ENCODE measurements at regions not wholly inside any gene's neighbourhood (a gene's known extent, or its start where the extent isn't known, plus 50 kb on each side); places are given as distances from the start of the nearest gene placed in this dataset.

GRCh38 chr13:91142572-91142971 lies 204.9 kb upstream of the MIR17HG start:
- ATAC-seq (ENCODE audit: low read depth in 2 of 2), result no peak

GRCh38 chr13:91144054-91144453 lies 203.4 kb upstream of the MIR17HG start:
- Histone ChIP-seq H3K27me3 (ENCODE audit: control insufficient read depth, insufficient read depth, low read length) (no peaks in the 10 kb centered on the region), H3K36me3 (ENCODE audit: control insufficient read depth, insufficient read depth, low read length) (no peaks in the 10 kb centered on the region), H3K9me3 (ENCODE audit: control insufficient read depth in 2 of 2, low read length in 2 of 2) (no peaks in the 10 kb centered on the region), H3K4me1 (ENCODE audit: control insufficient read depth, insufficient read depth, low read length, poor library complexity, severe bottlenecking) (no peaks in the 10 kb centered on the region), H3K27ac (ENCODE audit: insufficient read depth, low read length, poor library complexity, severe bottlenecking) (no peak overlapping the region), H3K4me3 (ENCODE audit: low read depth, low read length) (no peak overlapping the region)
- no peaks in the 10 kb centered on the region for H3K4me1 Mint-ChIP-seq
- no peak for DNase-seq
- no peak for ATAC-seq (ENCODE audit: low read depth in 2 of 2)
- H3K9me3 Mint-ChIP-seq, result peaks cover 0 to 2% (median 0%) of the 10 kb centered on the region in 7 donors
- no peak overlapping the region for H3K27ac Mint-ChIP-seq
- H3K27me3 Mint-ChIP-seq, result no peaks in the 10 kb centered on the region
- H3K36me3 Mint-ChIP-seq, result no peaks in the 10 kb centered on the region
- no peak overlapping the region for H3K4me3 Mint-ChIP-seq

More at GRCh38 chr13:91142572-91142971, 204.9 kb upstream of the MIR17HG start:
- Histone ChIP-seq H3K4me3 (ENCODE audit: low read depth, low read length) (no peak overlapping the region), H3K27ac (ENCODE audit: insufficient read depth, low read length, poor library complexity, severe bottlenecking) (no peak overlapping the region), H3K4me1 (ENCODE audit: control insufficient read depth, insufficient read depth, low read length, poor library complexity, severe bottlenecking) (no peaks in the 10 kb centered on the region), H3K27me3 (ENCODE audit: control insufficient read depth, insufficient read depth, low read length) (no peaks in the 10 kb centered on the region), H3K36me3 (ENCODE audit: control insufficient read depth, insufficient read depth, low read length) (no peaks in the 10 kb centered on the region), H3K9me3 (ENCODE audit: control insufficient read depth in 2 of 2, low read length in 2 of 2) (no peaks in the 10 kb centered on the region)
- peaks cover 0 to 2% (median 0%) of the 10 kb centered on the region in 7 donors for H3K9me3 Mint-ChIP-seq
- no peak for DNase-seq
- no peaks in the 10 kb centered on the region for H3K36me3 Mint-ChIP-seq
- H3K27ac Mint-ChIP-seq, result no peak overlapping the region
- no peak overlapping the region for H3K4me3 Mint-ChIP-seq
- no peaks in the 10 kb centered on the region for H3K4me1 Mint-ChIP-seq
- H3K27me3 Mint-ChIP-seq, result no peaks in the 10 kb centered on the region

GRCh38 chr13:91144486-91144885 lies 203.0 kb upstream of the MIR17HG start:
- Histone ChIP-seq H3K9me3 (ENCODE audit: control insufficient read depth in 2 of 2, low read length in 2 of 2) (no peaks in the 10 kb centered on the region), H3K27ac (ENCODE audit: insufficient read depth, low read length, poor library complexity, severe bottlenecking) (no peak overlapping the region), H3K36me3 (ENCODE audit: control insufficient read depth, insufficient read depth, low read length) (no peaks in the 10 kb centered on the region), H3K27me3 (ENCODE audit: control insufficient read depth, insufficient read depth, low read length) (no peaks in the 10 kb centered on the region), H3K4me1 (ENCODE audit: control insufficient read depth, insufficient read depth, low read length, poor library complexity, severe bottlenecking) (no peaks in the 10 kb centered on the region), H3K4me3 (ENCODE audit: low read depth, low read length) (no peak overlapping the region)
- no peak overlapping the region for H3K27ac Mint-ChIP-seq
- ATAC-seq (ENCODE audit: low read depth in 2 of 2) (no peak), DNase-seq (no peak)
- H3K36me3 Mint-ChIP-seq, result no peaks in the 10 kb centered on the region
- H3K9me3 Mint-ChIP-seq, result peaks cover 0 to 2% (median 0%) of the 10 kb centered on the region in 7 donors
- no peaks in the 10 kb centered on the region for H3K4me1 Mint-ChIP-seq
- no peak overlapping the region for H3K4me3 Mint-ChIP-seq
- H3K27me3 Mint-ChIP-seq, result no peaks in the 10 kb centered on the region

- Mint-ChIP-seq H3K4me1 (no peaks in the 10 kb centered on the region), H3K4me3 (no peak overlapping the region), H3K36me3 (no peaks in the 10 kb centered on the region), H3K27me3 (no peaks in the 10 kb centered on the region), H3K27ac (no peak overlapping the region), H3K9me3 (peaks cover 0 to 3% (median 0%) of the 10 kb centered on the region in 7 donors)
- H3K27me3 ChIP-seq (ENCODE audit: control insufficient read depth, insufficient read depth, low read length), result no peaks in the 10 kb centered on the region
- H3K27ac ChIP-seq (ENCODE audit: insufficient read depth, low read length, poor library complexity, severe bottlenecking), result no peak overlapping the region
- no peaks in the 10 kb centered on the region for H3K4me1 ChIP-seq (ENCODE audit: control insufficient read depth, insufficient read depth, low read length, poor library complexity, severe bottlenecking)
- H3K36me3 ChIP-seq (ENCODE audit: control insufficient read depth, insufficient read depth, low read length), result no peaks in the 10 kb centered on the region
- no peak overlapping the region for H3K4me3 ChIP-seq (ENCODE audit: low read depth, low read length)
- DNase-seq, result no peak
- no peaks in the 10 kb centered on the region for H3K9me3 ChIP-seq (ENCODE audit: control insufficient read depth in 2 of 2, low read length in 2 of 2)
- ATAC-seq (ENCODE audit: low read depth in 2 of 2), result no peak
These were observed 201.8 kb upstream of the MIR17HG start for GRCh38 chr13:91145571-91146205.

GRCh38 chr13:91146601-91147000 lies 200.9 kb upstream of the MIR17HG start:
- H3K27me3 Mint-ChIP-seq, result no peaks in the 10 kb centered on the region
- no peak overlapping the region for H3K27ac ChIP-seq (ENCODE audit: insufficient read depth, low read length, poor library complexity, severe bottlenecking)
- H3K9me3 Mint-ChIP-seq, result peaks cover 0 to 3% (median 0%) of the 10 kb centered on the region in 7 donors
- no peaks in the 10 kb centered on the region for H3K4me1 ChIP-seq (ENCODE audit: control insufficient read depth, insufficient read depth, low read length, poor library complexity, severe bottlenecking)
- no peaks in the 10 kb centered on the region for H3K9me3 ChIP-seq (ENCODE audit: control insufficient read depth in 2 of 2, low read length in 2 of 2)
- no peak for DNase-seq
- no peaks in the 10 kb centered on the region for H3K4me1 Mint-ChIP-seq
- H3K27me3 ChIP-seq (ENCODE audit: control insufficient read depth, insufficient read depth, low read length), result no peaks in the 10 kb centered on the region
- H3K4me3 ChIP-seq (ENCODE audit: low read depth, low read length), result no peak overlapping the region
- no peaks in the 10 kb centered on the region for H3K36me3 Mint-ChIP-seq
- no peak for ATAC-seq (ENCODE audit: low read depth in 2 of 2)
- no peaks in the 10 kb centered on the region for H3K36me3 ChIP-seq (ENCODE audit: control insufficient read depth, insufficient read depth, low read length)
- H3K4me3 Mint-ChIP-seq, result no peak overlapping the region
- no peak overlapping the region for H3K27ac Mint-ChIP-seq

GRCh38 chr13:91148098-91148497 lies 199.4 kb upstream of the MIR17HG start:
- H3K4me1 Mint-ChIP-seq, result no peaks in the 10 kb centered on the region
- Histone ChIP-seq H3K27me3 (ENCODE audit: control insufficient read depth, insufficient read depth, low read length) (no peaks in the 10 kb centered on the region), H3K36me3 (ENCODE audit: control insufficient read depth, insufficient read depth, low read length) (no peaks in the 10 kb centered on the region), H3K4me3 (ENCODE audit: low read depth, low read length) (no peak overlapping the region), H3K9me3 (ENCODE audit: control insufficient read depth in 2 of 2, low read length in 2 of 2) (no peaks in the 10 kb centered on the region), H3K4me1 (ENCODE audit: control insufficient read depth, insufficient read depth, low read length, poor library complexity, severe bottlenecking) (no peaks in the 10 kb centered on the region), H3K27ac (ENCODE audit: insufficient read depth, low read length, poor library complexity, severe bottlenecking) (no peak overlapping the region)
- H3K27me3 Mint-ChIP-seq, result no peaks in the 10 kb centered on the region
- peaks cover 0 to 3% (median 0%) of the 10 kb centered on the region in 7 donors for H3K9me3 Mint-ChIP-seq
- DNase-seq, result no peak
- H3K4me3 Mint-ChIP-seq, result no peak overlapping the region
- H3K27ac Mint-ChIP-seq, result no peak overlapping the region
- ATAC-seq (ENCODE audit: low read depth in 2 of 2), result no peak
- H3K36me3 Mint-ChIP-seq, result no peaks in the 10 kb centered on the region

- H3K4me3 ChIP-seq (ENCODE audit: low read depth, low read length), result no peak overlapping the region
- no peaks in the 10 kb centered on the region for H3K36me3 Mint-ChIP-seq
- H3K4me3 Mint-ChIP-seq, result no peak overlapping the region
- H3K27ac ChIP-seq (ENCODE audit: insufficient read depth, low read length, poor library complexity, severe bottlenecking), result no peak overlapping the region
- H3K9me3 ChIP-seq (ENCODE audit: control insufficient read depth in 2 of 2, low read length in 2 of 2), result no peaks in the 10 kb centered on the region
- H3K4me1 Mint-ChIP-seq, result no peaks in the 10 kb centered on the region
- no peaks in the 10 kb centered on the region for H3K27me3 ChIP-seq (ENCODE audit: control insufficient read depth, insufficient read depth, low read length)
- no peaks in the 10 kb centered on the region for H3K4me1 ChIP-seq (ENCODE audit: control insufficient read depth, insufficient read depth, low read length, poor library complexity, severe bottlenecking)
- no peaks in the 10 kb centered on the region for H3K27me3 Mint-ChIP-seq
- no peak for DNase-seq
- no peak overlapping the region for H3K27ac Mint-ChIP-seq
- ATAC-seq (ENCODE audit: low read depth in 2 of 2), result no peak
- H3K9me3 Mint-ChIP-seq, result peaks cover 0 to 2% (median 0%) of the 10 kb centered on the region in 7 donors
- H3K36me3 ChIP-seq (ENCODE audit: control insufficient read depth, insufficient read depth, low read length), result no peaks in the 10 kb centered on the region
These were observed 195.6 kb upstream of the MIR17HG start for GRCh38 chr13:91151921-91152320.

GRCh38 chr13:91153372-91153771 lies 194.1 kb upstream of the MIR17HG start:
- H3K27me3 Mint-ChIP-seq, result no peaks in the 10 kb centered on the region

More at GRCh38 chr13:91153372-91153771, 194.1 kb upstream of the MIR17HG start:
- H3K4me3 Mint-ChIP-seq, result no peak overlapping the region
- H3K27ac ChIP-seq (ENCODE audit: insufficient read depth, low read length, poor library complexity, severe bottlenecking), result no peak overlapping the region
- no peak overlapping the region for H3K4me3 ChIP-seq (ENCODE audit: low read depth, low read length)
- no peaks in the 10 kb centered on the region for H3K4me1 ChIP-seq (ENCODE audit: control insufficient read depth, insufficient read depth, low read length, poor library complexity, severe bottlenecking)
- H3K27me3 ChIP-seq (ENCODE audit: control insufficient read depth, insufficient read depth, low read length), result no peaks in the 10 kb centered on the region
- DNase-seq (no peak), ATAC-seq (ENCODE audit: low read depth in 2 of 2) (no peak)
- H3K36me3 Mint-ChIP-seq, result no peaks in the 10 kb centered on the region
- no peak overlapping the region for H3K27ac Mint-ChIP-seq
- H3K36me3 ChIP-seq (ENCODE audit: control insufficient read depth, insufficient read depth, low read length), result no peaks in the 10 kb centered on the region
- H3K4me1 Mint-ChIP-seq, result no peaks in the 10 kb centered on the region
- peaks cover 0 to 2% (median 0%) of the 10 kb centered on the region in 7 donors for H3K9me3 Mint-ChIP-seq
- no peaks in the 10 kb centered on the region for H3K9me3 ChIP-seq (ENCODE audit: control insufficient read depth in 2 of 2, low read length in 2 of 2)

Data from CD4-positive, CD25-positive, alpha-beta regulatory T cell (primary cell).